Esophagus muscularis mucosa (tissue), 4 donors: ENCODE measurements at regions not wholly inside any gene's neighbourhood (a gene's known extent, or its start where the extent isn't known, plus 50 kb on each side); places are given as distances from the start of the nearest gene placed in this dataset.
A peak's percentile ranks its signal among the peaks of the same experiment; 100 is the strongest.
"Not testable (repeated sequence)": the region's sequence is repeated elsewhere in the genome, so short reads cannot be mapped to it uniquely, and the experiment has no call there.

Experiments
- DNase-seq: peaks from one replicate; pipeline ENCODE4 v3.0.0-alpha.2; 2017; ENCODE audit errors: extremely low spot score
- H3K27ac ChIP-seq, 4 donors: fragments of 200-600 bp; sonication (generic); replicated peaks in 1 of 4; 1 replicate in 3 of 4; 2 replicates in 1 of 4; pipeline ENCODE4 v1.5.1; 2016 to 2019; ENCODE audit warnings: mild to moderate bottlenecking in 1 of 4
- H3K27me3 ChIP-seq, 4 donors: fragments of 200-600 bp; sonication (generic); one replicate each; pipeline versions ENCODE4 v1.5.1 to v1.6.0; 2016 to 2019
- H3K36me3 ChIP-seq, 4 donors: fragments of 200-600 bp; sonication (generic); one replicate each; pipeline ENCODE4 v1.5.1; 2016 to 2019
- H3K4me1 ChIP-seq, 4 donors: fragments of 200-600 bp; sonication (generic); one replicate each; pipeline ENCODE4 v1.5.1; 2016 to 2019
- H3K4me3 ChIP-seq, 4 donors: fragments of 200-600 bp; sonication (generic); 1 replicate in 2 of 4; 2 replicates in 2 of 4; pipeline ENCODE4 v1.5.1; 2016 to 2019; ENCODE audit warnings: mild to moderate bottlenecking in 4 of 4, moderate library complexity in 1 of 4
- H3K9me3 ChIP-seq, 4 donors: fragments of 200-600 bp; sonication (generic); 1 replicate in 3 of 4; 2 replicates in 1 of 4; pipeline ENCODE4 v1.5.1; 2016 to 2019
- EP300 ChIP-seq: sonication (generic); formaldehyde crosslinking; IDR thresholded peaks from one replicate; pipeline ENCODE4 v1.6.1; 2017; ENCODE audit warnings: antibody characterized with exemption
- POLR2A ChIP-seq: fragments of 450-650 bp; IDR thresholded peaks from one replicate; pipeline ENCODE4 v1.6.1; 2017; ENCODE audit warnings: antibody characterized with exemption, moderate library complexity, mild to moderate bottlenecking, low read depth
- POLR2AphosphoS5 ChIP-seq, 2 donors: sonication (generic); formaldehyde crosslinking; IDR thresholded peaks; one replicate each; pipeline ENCODE4 v1.6.1; 2017; ENCODE audit warnings: antibody characterized with exemption in 2 of 2
- WGBS: methylation state at CpG from one replicate; pipeline ENCODE4 v1.1.5; 2018; 5-methylcytosine and 5-hydroxymethylcytosine counted together
- intact Hi-C: fragments of 100-400 bp; cut with DNase I; formaldehyde crosslinking; loops from one replicate; pipeline ENCODE4 v1.15.1; 2023
- TF ChIP-seq, protein P1 (sequence below), 3 experiments: fragments of 200-600 bp in 2 of 3; fragments of 450-650 bp in 1 of 3; sonication (generic) in 2 of 3; IDR thresholded peaks; one replicate each; pipeline ENCODE4 v1.5.1; 2017 to 2019; ENCODE audit warnings: antibody characterized with exemption in 3 of 3, mild to moderate bottlenecking in 2 of 3, moderate library complexity in 1 of 3

DNA sequence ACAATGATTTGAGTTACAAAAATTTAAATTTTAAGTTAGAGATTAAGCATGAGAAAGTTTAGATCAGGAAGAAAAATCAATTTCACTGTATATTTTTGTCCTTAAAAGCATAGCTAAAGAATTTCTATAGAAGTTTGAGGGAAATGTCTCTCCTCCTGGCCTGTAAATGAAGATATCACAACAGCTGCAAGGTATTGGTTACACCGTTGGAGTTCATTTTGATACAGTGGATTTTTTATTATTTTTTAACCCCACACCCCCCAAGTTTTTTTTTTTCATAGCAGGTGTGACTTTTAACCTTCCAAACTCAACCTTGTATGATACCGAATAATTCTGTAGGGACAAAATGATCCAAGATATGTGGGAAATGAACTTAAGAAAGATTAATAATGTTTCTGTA is 156.3 kb downstream of the DISP1 start:
- Histone ChIP-seq H3K36me3 (no peaks in the 10 kb centered on the region), H3K27me3 (no peaks in the 10 kb centered on the region), H3K4me1 (peaks cover 0 to 31% (median 26%) of the 10 kb centered on the region in 4 donors), H3K9me3 (no peaks in the 10 kb centered on the region), H3K4me3 (no peak overlapping the region), H3K27ac (no peak overlapping the region)
- no peak for TF ChIP-seq POLR2A
- TF ChIP-seq EP300: no peak
- no peak for TF ChIP-seq POLR2AphosphoS5 (IDR thresholded peaks at IDR 0.05)
- TF ChIP-seq, protein P1, sequence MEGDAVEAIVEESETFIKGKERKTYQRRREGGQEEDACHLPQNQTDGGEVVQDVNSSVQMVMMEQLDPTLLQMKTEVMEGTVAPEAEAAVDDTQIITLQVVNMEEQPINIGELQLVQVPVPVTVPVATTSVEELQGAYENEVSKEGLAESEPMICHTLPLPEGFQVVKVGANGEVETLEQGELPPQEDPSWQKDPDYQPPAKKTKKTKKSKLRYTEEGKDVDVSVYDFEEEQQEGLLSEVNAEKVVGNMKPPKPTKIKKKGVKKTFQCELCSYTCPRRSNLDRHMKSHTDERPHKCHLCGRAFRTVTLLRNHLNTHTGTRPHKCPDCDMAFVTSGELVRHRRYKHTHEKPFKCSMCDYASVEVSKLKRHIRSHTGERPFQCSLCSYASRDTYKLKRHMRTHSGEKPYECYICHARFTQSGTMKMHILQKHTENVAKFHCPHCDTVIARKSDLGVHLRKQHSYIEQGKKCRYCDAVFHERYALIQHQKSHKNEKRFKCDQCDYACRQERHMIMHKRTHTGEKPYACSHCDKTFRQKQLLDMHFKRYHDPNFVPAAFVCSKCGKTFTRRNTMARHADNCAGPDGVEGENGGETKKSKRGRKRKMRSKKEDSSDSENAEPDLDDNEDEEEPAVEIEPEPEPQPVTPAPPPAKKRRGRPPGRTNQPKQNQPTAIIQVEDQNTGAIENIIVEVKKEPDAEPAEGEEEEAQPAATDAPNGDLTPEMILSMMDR (IDR thresholded peaks at IDR 0.05): no peak
- no peak for DNase-seq
- WGBS: 78% methylated on average over 2 of the region's 2 CpGs
- intact Hi-C loops: no loop called here

DNA sequence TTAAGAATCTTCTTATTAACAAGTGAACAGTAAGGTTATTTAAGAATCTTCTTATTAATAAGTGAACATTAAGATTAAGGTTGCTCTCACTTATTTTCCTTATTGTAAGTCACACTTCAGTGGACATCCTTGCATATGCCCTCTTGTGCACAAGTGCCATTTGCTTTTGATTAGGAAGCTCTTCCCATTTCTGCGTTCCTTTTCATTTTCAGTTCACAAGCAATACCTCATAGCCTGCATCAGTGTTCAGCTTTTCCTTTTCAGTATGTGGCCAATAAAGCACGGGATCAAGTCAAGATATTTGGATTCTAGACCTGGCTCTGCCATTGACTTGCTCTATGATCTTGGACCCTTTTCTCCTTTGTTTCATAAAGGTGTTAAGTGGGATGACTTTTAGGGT is 158.7 kb downstream of the DISP1 start:
- TF ChIP-seq POLR2A: no peak
- TF ChIP-seq, protein P1 (IDR thresholded peaks at IDR 0.05): no peak
- no peak for TF ChIP-seq POLR2AphosphoS5 (IDR thresholded peaks at IDR 0.05)
- TF ChIP-seq EP300: no peak
- 64% methylated on average over 2 of the region's 2 CpGs for WGBS
- no peak for DNase-seq
- Histone ChIP-seq H3K9me3 (no peaks in the 10 kb centered on the region), H3K36me3 (no peaks in the 10 kb centered on the region), H3K4me1 (peaks cover 0 to 34% (median 28%) of the 10 kb centered on the region in 4 donors), H3K27ac (no peak overlapping the region), H3K27me3 (no peaks in the 10 kb centered on the region), H3K4me3 (no peak overlapping the region)
- intact Hi-C loops: no loop called here

DNA sequence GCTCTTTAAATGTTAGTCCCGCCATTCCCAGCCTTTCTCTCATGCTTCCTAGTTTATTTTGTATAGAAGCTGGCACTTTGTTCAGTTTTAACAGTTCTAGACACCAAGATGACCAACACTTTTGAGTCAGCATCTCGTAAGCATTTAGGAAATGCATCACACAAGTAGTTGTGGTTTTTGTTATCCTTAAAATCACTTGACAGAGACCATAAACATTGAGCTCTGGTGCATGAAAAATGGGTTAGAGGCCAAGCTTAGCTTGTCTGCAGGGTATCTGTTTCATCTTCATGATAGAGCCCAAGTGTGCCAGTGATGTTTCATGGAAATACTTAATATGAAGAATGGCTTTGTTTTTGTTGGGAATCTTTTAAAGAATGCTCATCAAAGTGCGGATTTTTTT is 159.7 kb downstream of the DISP1 start:
- H3K27ac ChIP-seq: peak overlapping the region in 1 of 4 donors; percentile 22
- no peaks in the 10 kb centered on the region for H3K36me3 ChIP-seq
- no peaks in the 10 kb centered on the region for H3K9me3 ChIP-seq
- intact Hi-C loops: no loop called here
- peaks cover 0 to 36% (median 28%) of the 10 kb centered on the region in 4 donors for H3K4me1 ChIP-seq
- H3K27me3 ChIP-seq: no peaks in the 10 kb centered on the region
- H3K4me3 ChIP-seq: no peak overlapping the region
- DNase-seq: no peak
- TF ChIP-seq, protein P1 (IDR thresholded peaks at IDR 0.05): no peak
- TF ChIP-seq POLR2AphosphoS5 (IDR thresholded peaks at IDR 0.05) (peak in 1 of 2 donors; percentile 42), POLR2A (no peak)
- whole genome bisulfite sequencing: 57% methylated on average over 3 of the region's 3 CpGs

DNA sequence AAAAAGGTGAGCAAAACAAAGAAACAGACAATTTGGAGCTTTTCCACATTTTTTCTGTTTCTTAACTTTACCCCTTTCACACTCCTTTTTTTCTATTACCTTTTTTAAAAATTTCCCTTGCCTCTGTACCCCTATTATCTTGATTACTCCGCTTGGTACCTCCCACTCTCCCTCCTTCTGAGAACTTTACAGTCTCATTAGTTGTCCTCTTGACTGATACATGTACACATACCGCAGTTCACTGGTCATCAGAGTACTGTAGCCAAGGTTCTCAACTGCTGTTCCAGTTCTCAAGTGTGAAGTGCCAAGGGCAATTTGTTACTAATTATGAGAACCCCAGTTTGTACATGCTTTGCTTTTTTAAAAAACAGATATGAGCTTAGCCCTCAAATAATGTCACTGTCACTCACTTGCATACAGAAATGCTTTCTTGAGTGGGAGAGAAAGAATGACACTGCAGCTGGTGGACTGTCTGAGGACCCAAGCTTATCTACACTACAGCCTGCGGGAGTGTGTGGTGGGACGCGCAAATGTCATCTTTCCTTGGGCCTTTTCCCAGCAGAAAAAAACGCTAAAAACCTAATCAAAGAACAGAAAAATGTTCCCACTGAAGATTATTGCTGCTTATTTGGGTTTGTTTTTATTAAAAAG is 160.8 kb downstream of the DISP1 start:
- H3K4me3 ChIP-seq: no peak overlapping the region
- no peak for TF ChIP-seq POLR2A
- TF ChIP-seq EP300: no peak
- no peak for TF ChIP-seq POLR2AphosphoS5 (IDR thresholded peaks at IDR 0.05)
- TF ChIP-seq, protein P1 (IDR thresholded peaks at IDR 0.05): no peak
- H3K36me3 ChIP-seq: no peaks in the 10 kb centered on the region
- H3K4me1 ChIP-seq: peaks cover 0 to 33% (median 25%) of the 10 kb centered on the region in 4 donors
- no peaks in the 10 kb centered on the region for H3K9me3 ChIP-seq
- WGBS: 55% methylated on average over 6 of the region's 6 CpGs
- intact Hi-C loops: no loop called here
- peak overlapping the region in 2 of 4 donors; percentile 15 to 22 for H3K27ac ChIP-seq
- no peak for DNase-seq
- no peaks in the 10 kb centered on the region for H3K27me3 ChIP-seq

DNA sequence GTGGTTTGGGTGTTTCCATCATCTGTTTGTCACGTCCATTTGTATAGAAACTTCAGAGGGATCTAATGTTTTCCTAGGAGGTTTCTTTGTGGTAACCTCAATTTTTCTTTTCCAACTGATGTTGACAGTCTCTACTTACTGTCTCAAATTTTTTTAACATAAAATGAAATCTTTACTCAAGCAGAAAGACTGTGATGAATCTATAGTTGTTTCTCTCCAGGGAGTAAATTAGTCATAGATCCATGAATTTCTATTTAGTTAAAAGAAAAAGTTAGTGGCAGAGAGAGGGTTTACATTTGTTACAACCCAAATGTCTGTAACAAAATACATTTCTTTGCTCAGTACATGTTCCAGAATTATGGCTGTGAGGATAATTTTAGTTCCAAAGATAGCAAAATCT is 161.6 kb downstream of the DISP1 start:
- no peaks in the 10 kb centered on the region for H3K9me3 ChIP-seq
- TF ChIP-seq, protein P1 (IDR thresholded peaks at IDR 0.05): no peak
- TF ChIP-seq EP300: no peak
- TF ChIP-seq POLR2A: no peak
- TF ChIP-seq POLR2AphosphoS5 (IDR thresholded peaks at IDR 0.05): no peak
- H3K4me1 ChIP-seq: peaks cover 0 to 27% (median 23%) of the 10 kb centered on the region in 4 donors
- intact Hi-C loops: no loop called here
- no peaks in the 10 kb centered on the region for H3K27me3 ChIP-seq
- H3K36me3 ChIP-seq: no peaks in the 10 kb centered on the region
- WGBS: 45% methylated on average over 1 of the region's 1 CpG
- peak overlapping the region in 1 of 4 donors; percentile 22 for H3K27ac ChIP-seq
- no peak for DNase-seq
- H3K4me3 ChIP-seq: no peak overlapping the region

DNA sequence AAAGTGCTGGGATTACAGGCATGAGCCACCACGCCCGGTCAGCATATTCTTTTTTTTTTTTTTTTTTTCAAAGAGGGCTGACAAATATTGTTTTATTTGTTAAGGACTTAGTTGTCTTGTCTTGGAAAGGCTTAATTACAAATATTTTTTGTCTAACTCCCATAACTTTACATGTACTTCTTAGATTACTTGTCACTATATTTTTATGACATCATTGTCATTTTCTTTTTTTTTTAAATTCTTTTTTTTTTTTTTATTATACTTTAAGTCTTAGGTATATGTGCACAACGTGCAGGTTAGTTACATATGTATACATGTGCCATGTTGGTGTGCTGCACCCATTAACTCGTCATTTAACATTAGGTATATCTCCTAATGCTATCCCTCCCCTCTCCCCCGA is 162.5 kb downstream of the DISP1 start:
- intact Hi-C loops, H3K27me3 ChIP-seq, H3K27ac ChIP-seq, H3K9me3 ChIP-seq, DNase-seq, H3K36me3 ChIP-seq, H3K4me3 ChIP-seq: not testable (repeated sequence)
- 97% methylated on average over 4 of the region's 5 CpGs for WGBS
- peaks cover 0 to 27% (median 23%) of the 10 kb centered on the region in 4 donors for H3K4me1 ChIP-seq
